K562 (cell line): ENCODE measurements at regions not wholly inside any gene's neighbourhood (a gene's known extent, or its start where the extent isn't known, plus 50 kb on each side); places are given as distances from the start of the nearest gene placed in this dataset.

Source experiments
- BHLHE40 ChIP-seq: IDR thresholded peaks from 2 replicates; pipeline ENCODE4 v1.6.1; 2011; ENCODE audit warnings: low read length, improper control_type of control experiment
- CREB3 ChIP-seq: fragments of 450-650 bp; conservative IDR thresholded peaks from 2 replicates; pipeline ENCODE4 v1.6.1; 2016; ENCODE audit warnings: missing genetic modification characterization, low read depth, mild to moderate bottlenecking, missing compliant biosample characterization, moderate library complexity
- E2F1 ChIP-seq: sonication (generic); formaldehyde crosslinking; IDR thresholded peaks from 2 replicates; pipeline ENCODE4 v1.8.1; 2023; ENCODE audit warnings: mild to moderate bottlenecking, missing genetic modification reagents, moderate library complexity
- EWSR1 ChIP-seq: fragments of 450-650 bp; IDR thresholded peaks from 2 replicates; pipeline ENCODE4 v1.6.1; 2018; ENCODE audit warnings: borderline replicate concordance, mild to moderate bottlenecking, low read depth, moderate library complexity; ENCODE audit not compliant: partially characterized antibody
- HNRNPK ChIP-seq: fragments of 200-400 bp; formaldehyde crosslinking; IDR thresholded peaks from one replicate; pipeline ENCODE4 v1.6.1; 2018; ENCODE audit warnings: mild to moderate bottlenecking, low read depth, low read length; ENCODE audit not compliant: poor library complexity, severe bottlenecking
- NBN ChIP-seq: fragments of 450-650 bp; IDR thresholded peaks from 2 replicates; pipeline ENCODE4 v1.6.1; 2016; ENCODE audit warnings: low read depth, mild to moderate bottlenecking
- PKNOX1 ChIP-seq: fragments of 450-650 bp; IDR thresholded peaks from 2 replicates; pipeline ENCODE4 v1.6.1; 2016
- RBFOX2 ChIP-seq: fragments of 200-400 bp; formaldehyde crosslinking; IDR thresholded peaks from 2 replicates; pipeline ENCODE4 v1.6.1; 2017; ENCODE audit warnings: low read depth, mild to moderate bottlenecking, low read length, moderate library complexity
- RUNX1 ChIP-seq: sonication (generic); IDR thresholded peaks from 2 replicates; pipeline ENCODE4 v1.6.1; 2016; ENCODE audit warnings: antibody characterized with exemption, low read depth
- SMAD2 ChIP-seq: fragments of 150-350 bp; IDR thresholded peaks from 2 replicates; pipeline ENCODE4 v1.6.1; 2014; ENCODE audit warnings: low read depth, mild to moderate bottlenecking, low read length
- SMARCB1 ChIP-seq: IDR thresholded peaks from 2 replicates; pipeline ENCODE4 v1.6.1; 2011; ENCODE audit warnings: improper control_type of control experiment, low read depth; ENCODE audit not compliant: insufficient read length
- TEAD1 ChIP-seq, 2 experiments: fragments of 450-650 bp in 1 of 2; sonication (generic) in 1 of 2; formaldehyde crosslinking; IDR thresholded peaks; 2 replicates each; pipeline versions ENCODE4 v1.4.0 to v1.8.0; 2020 to 2022; ENCODE audit warnings: mild to moderate bottlenecking in 2 of 2, missing genetic modification reagents in 1 of 2
- ZEB2 ChIP-seq: fragments of 450-650 bp; IDR thresholded peaks from 2 replicates; pipeline ENCODE4 v1.6.1; 2016
- ZNF124 ChIP-seq: sonication (generic); formaldehyde crosslinking; IDR thresholded peaks from 2 replicates; pipeline ENCODE4 v1.8.1; 2022; ENCODE audit warnings: missing genetic modification reagents
- ZNF134 ChIP-seq: fragments of 250-450 bp; sonication (Bioruptor Pico); conservative IDR thresholded peaks from 2 replicates; pipeline ENCODE4 v1.4.0; 2020
- ZNF316 ChIP-seq: fragments of 450-650 bp; IDR thresholded peaks from 2 replicates; pipeline ENCODE4 v1.6.1; 2016
- ZNF436 ChIP-seq: fragments of 250-450, 450-650 bp; sonication (Bioruptor Pico); formaldehyde crosslinking; IDR thresholded peaks from 2 replicates; pipeline ENCODE4 v1.7.0; 2020; ENCODE audit warnings: mild to moderate bottlenecking
- ZNF507 ChIP-seq: conservative IDR thresholded peaks from 2 replicates; pipeline ENCODE4 v1.6.1; 2017; ENCODE audit warnings: missing genetic modification characterization, missing compliant biosample characterization
- TF ChIP-seq, protein P1 (sequence below), 2 experiments: fragments of 250-450 bp in 1 of 2; fragments of 450-650 bp in 1 of 2; sonication (Bioruptor Pico) in 1 of 2; IDR thresholded peaks; 2 replicates each; pipeline versions ENCODE4 v1.6.1 to v1.8.0; 2016 to 2021; ENCODE audit warnings: mild to moderate bottlenecking in 2 of 2, moderate library complexity in 2 of 2, missing compliant biosample characterization in 1 of 2, missing genetic modification characterization in 1 of 2
- TF ChIP-seq, protein P2 (sequence below): IDR thresholded peaks from 2 replicates; pipeline ENCODE4 v1.6.1; 2016; ENCODE audit warnings: missing genetic modification characterization, missing compliant biosample characterization
- TF ChIP-seq, protein P3 (sequence below): sonication (generic); formaldehyde crosslinking; IDR thresholded peaks from 2 replicates; pipeline ENCODE4 v1.4.0; 2020; ENCODE audit warnings: mild to moderate bottlenecking, missing genetic modification reagents

DNA sequence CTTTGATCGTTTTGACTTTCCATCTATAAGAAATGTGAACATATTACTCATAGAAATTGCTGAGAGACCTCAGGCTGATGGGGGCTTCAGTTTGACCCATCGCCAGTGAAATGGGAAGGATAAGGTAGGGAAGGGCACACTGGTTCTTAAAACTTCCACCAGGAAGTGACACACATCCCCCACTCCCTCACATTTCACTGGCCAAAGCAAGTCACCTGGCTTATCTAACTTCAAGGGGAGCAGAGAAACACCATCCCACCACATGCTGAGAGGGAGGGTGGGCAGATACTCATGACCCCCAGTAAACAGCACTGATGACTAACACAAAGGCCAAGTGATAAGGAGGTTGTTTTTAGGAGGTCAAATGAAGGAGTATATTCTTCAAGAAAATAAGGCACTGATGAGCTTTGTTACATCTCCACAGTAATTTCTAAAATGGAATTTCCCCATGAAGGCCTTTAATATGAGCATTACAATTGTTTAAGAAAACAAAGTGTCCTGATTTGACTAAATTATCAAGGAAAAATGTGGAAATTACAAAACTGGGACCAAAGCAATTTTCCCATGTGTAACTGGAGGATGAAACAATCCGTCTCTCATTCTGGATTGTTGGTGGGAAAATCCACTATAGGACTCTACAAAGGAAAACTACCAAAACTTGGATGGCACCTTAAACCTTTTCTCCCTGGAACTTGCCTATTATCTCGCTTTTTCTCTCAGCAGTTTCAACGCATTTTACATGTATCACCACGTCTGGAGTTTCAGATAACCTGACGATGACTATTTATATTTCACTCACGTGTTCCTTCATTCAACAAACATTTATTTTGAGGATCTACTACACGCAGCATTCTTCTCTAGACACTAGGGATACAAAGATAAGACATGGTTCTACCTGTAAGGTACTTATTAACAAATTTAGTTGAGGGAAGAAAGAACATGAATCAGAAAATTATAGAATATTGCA is 91.8 kb upstream of the EEA1 start (continued):
- no peak for TF ChIP-seq E2F1 (CRISPR knock-in tag)
- TF ChIP-seq TEAD1 (CRISPR knock-in tag; IDR thresholded peaks at IDR 0.05), result no peak
- TF ChIP-seq ZEB2, result peak; percentile 65
- TF ChIP-seq, protein P1, sequence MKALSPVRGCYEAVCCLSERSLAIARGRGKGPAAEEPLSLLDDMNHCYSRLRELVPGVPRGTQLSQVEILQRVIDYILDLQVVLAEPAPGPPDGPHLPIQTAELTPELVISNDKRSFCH (CRISPR knock-in tag; IDR thresholded peaks at IDR 0.05), result no peak
- TF ChIP-seq, protein P1 (tag; IDR thresholded peaks at IDR 0.05), result no peak
- no peak for TF ChIP-seq ZNF134 (CRISPR knock-in tag)
- TF ChIP-seq, protein P2, sequence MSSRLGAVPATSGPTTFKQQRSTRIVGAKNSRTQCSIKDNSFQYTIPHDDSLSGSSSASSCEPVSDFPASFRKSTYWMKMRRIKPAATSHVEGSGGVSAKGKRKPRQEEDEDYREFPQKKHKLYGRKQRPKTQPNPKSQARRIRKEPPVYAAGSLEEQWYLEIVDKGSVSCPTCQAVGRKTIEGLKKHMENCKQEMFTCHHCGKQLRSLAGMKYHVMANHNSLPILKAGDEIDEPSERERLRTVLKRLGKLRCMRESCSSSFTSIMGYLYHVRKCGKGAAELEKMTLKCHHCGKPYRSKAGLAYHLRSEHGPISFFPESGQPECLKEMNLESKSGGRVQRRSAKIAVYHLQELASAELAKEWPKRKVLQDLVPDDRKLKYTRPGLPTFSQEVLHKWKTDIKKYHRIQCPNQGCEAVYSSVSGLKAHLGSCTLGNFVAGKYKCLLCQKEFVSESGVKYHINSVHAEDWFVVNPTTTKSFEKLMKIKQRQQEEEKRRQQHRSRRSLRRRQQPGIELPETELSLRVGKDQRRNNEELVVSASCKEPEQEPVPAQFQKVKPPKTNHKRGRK (tag), result no peak
- peak; percentile 78 for TF ChIP-seq ZNF316
- TF ChIP-seq HNRNPK, result no peak
- no peak for TF ChIP-seq SMAD2
- TF ChIP-seq CREB3 (tag), result no peak
- no peak for TF ChIP-seq ZNF507 (tag)
- no peak for TF ChIP-seq ZNF436 (CRISPR knock-in tag)
- TF ChIP-seq RBFOX2, result no peak
- no peak for TF ChIP-seq EWSR1
- TF ChIP-seq, protein P3, sequence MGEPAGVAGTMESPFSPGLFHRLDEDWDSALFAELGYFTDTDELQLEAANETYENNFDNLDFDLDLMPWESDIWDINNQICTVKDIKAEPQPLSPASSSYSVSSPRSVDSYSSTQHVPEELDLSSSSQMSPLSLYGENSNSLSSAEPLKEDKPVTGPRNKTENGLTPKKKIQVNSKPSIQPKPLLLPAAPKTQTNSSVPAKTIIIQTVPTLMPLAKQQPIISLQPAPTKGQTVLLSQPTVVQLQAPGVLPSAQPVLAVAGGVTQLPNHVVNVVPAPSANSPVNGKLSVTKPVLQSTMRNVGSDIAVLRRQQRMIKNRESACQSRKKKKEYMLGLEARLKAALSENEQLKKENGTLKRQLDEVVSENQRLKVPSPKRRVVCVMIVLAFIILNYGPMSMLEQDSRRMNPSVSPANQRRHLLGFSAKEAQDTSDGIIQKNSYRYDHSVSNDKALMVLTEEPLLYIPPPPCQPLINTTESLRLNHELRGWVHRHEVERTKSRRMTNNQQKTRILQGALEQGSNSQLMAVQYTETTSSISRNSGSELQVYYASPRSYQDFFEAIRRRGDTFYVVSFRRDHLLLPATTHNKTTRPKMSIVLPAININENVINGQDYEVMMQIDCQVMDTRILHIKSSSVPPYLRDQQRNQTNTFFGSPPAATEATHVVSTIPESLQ, result no peak
- TF ChIP-seq RUNX1, result no peak
- peak; percentile 88 for TF ChIP-seq BHLHE40
- TF ChIP-seq NBN, result peak; percentile 36; the same call in 1 of the 2 replicates
- TF ChIP-seq PKNOX1, result no peak
- no peak for TF ChIP-seq SMARCB1
- TF ChIP-seq ZNF124 (CRISPR knock-in tag), result no peak
